DOHH2 (cell line): ENCODE measurements at regions not wholly inside any gene's neighbourhood (a gene's known extent, or its start where the extent isn't known, plus 50 kb on each side); places are given as distances from the start of the nearest gene placed in this dataset.

Experiments
- H3F3A ChIP-seq: fragments of 200-600 bp; sonication (generic), shearing (Covaris generic); 2 replicates; pipeline ENCODE4 v1.6.0; 2016; ENCODE audit warnings: antibody characterized with exemption, mild to moderate bottlenecking; ENCODE audit not compliant: control insufficient read depth, insufficient read depth
- H3K27ac ChIP-seq: fragments of 200-600 bp; sonication (generic); 2 replicates; pipeline ENCODE4 v1.5.1; 2014; ENCODE audit warnings: low read depth, mild to moderate bottlenecking, low read length, moderate library complexity
- H3K27me3 ChIP-seq: fragments of 200-600 bp; sonication (generic); 2 replicates; pipeline ENCODE4 v1.6.1; 2014; ENCODE audit warnings: mild to moderate bottlenecking, low read length, mixed read lengths; ENCODE audit not compliant: control insufficient read depth
- H3K36me3 ChIP-seq: fragments of 200-600 bp; sonication (generic); 2 replicates; pipeline ENCODE4 v1.6.1; 2014; ENCODE audit warnings: mild to moderate bottlenecking, low read length, moderate library complexity, mixed read lengths; ENCODE audit not compliant: control insufficient read depth
- H3K4me1 ChIP-seq: fragments of 200-600 bp; sonication (generic); 2 replicates; pipeline ENCODE4 v1.6.1; 2014; ENCODE audit warnings: mild to moderate bottlenecking, low read length, mixed read lengths; ENCODE audit not compliant: control insufficient read depth
- H3K4me2 ChIP-seq: fragments of 200-600 bp; sonication (generic); 2 replicates; pipeline ENCODE4 v1.6.0; 2014; ENCODE audit warnings: mild to moderate bottlenecking, low read length, moderate library complexity
- H3K4me3 ChIP-seq: fragments of 200-600 bp; sonication (generic); 2 replicates; pipeline ENCODE4 v1.5.1; 2014; ENCODE audit warnings: mild to moderate bottlenecking, low read length, mixed read lengths
- H3K79me2 ChIP-seq: fragments of 200-600 bp; sonication (generic); 2 replicates; pipeline ENCODE4 v1.6.1; 2014; ENCODE audit warnings: mild to moderate bottlenecking, low read length, mixed read lengths; ENCODE audit not compliant: control insufficient read depth
- H3K9me2 ChIP-seq: fragments of 200-600 bp; sonication (generic); replicated peaks from 2 replicates; pipeline ENCODE4 v1.6.1; 2014; ENCODE audit warnings: mild to moderate bottlenecking, low read length, mixed read lengths; ENCODE audit not compliant: control insufficient read depth
- H3K9me3 ChIP-seq: fragments of 200-600 bp; sonication (generic); 2 replicates; pipeline ENCODE4 v1.6.1; 2014; ENCODE audit warnings: antibody characterized with exemption, low read length, mixed read lengths; ENCODE audit not compliant: control insufficient read depth, insufficient read depth
- H4K20me1 ChIP-seq: fragments of 200-600 bp; sonication (generic); 2 replicates; pipeline ENCODE4 v1.6.0; 2014; ENCODE audit warnings: low read depth, mild to moderate bottlenecking, antibody characterized with exemption, low read length, moderate library complexity; ENCODE audit not compliant: control insufficient read depth, insufficient read depth
- EZH2phosphoT487 ChIP-seq: fragments of 200-600 bp; sonication (generic); IDR thresholded peaks from 2 replicates; pipeline ENCODE4 v1.6.1; 2017; ENCODE audit warnings: borderline replicate concordance, mild to moderate bottlenecking, antibody characterized with exemption, low read length, moderate library complexity, mixed read lengths
- TF ChIP-seq, protein P1 (sequence below): fragments of 200-600 bp; sonication (generic); IDR thresholded peaks from one replicate; pipeline ENCODE4 v1.5.1; 2014; ENCODE audit warnings: antibody characterized with exemption, mild to moderate bottlenecking, low read depth, low read length; ENCODE audit not compliant: poor library complexity, severe bottlenecking

DNA sequence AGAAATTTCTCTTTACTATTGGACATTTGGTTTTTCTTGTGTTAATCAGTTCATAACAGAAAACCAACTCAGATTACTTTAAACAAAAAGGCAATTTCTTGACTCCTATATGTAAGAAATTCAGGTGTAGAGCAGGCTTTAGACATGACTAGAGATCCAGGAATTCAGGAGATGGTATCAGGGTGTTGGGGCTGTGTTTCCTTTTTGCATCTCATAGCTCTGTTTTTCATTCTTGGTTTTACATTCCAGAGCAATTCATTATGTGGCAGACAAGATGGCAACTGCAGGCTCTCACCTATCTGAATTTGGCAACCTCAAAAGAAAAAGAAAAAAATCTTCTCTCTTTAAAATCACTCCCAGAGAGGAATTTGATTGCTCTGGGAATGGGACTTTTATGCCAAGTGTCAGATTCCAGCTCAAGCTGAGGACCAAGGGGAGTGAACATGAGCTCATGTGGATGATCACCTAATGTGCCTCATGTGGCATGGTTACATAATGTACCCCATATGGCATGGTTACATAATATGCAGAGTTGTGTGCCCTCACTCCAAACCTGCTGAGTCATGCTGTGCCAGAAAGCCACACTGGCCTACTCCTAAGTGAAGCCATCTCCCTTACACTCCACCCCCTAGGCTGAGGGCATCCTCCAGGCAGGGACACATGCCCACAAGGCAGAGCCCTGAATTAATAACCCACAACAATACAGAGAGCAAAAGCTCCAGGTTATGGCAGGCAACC, 282.7 kb downstream of the MBD2 start:
- TF ChIP-seq, protein P1, sequence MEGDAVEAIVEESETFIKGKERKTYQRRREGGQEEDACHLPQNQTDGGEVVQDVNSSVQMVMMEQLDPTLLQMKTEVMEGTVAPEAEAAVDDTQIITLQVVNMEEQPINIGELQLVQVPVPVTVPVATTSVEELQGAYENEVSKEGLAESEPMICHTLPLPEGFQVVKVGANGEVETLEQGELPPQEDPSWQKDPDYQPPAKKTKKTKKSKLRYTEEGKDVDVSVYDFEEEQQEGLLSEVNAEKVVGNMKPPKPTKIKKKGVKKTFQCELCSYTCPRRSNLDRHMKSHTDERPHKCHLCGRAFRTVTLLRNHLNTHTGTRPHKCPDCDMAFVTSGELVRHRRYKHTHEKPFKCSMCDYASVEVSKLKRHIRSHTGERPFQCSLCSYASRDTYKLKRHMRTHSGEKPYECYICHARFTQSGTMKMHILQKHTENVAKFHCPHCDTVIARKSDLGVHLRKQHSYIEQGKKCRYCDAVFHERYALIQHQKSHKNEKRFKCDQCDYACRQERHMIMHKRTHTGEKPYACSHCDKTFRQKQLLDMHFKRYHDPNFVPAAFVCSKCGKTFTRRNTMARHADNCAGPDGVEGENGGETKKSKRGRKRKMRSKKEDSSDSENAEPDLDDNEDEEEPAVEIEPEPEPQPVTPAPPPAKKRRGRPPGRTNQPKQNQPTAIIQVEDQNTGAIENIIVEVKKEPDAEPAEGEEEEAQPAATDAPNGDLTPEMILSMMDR: no peak
- TF ChIP-seq EZH2phosphoT487: no peak

DNA sequence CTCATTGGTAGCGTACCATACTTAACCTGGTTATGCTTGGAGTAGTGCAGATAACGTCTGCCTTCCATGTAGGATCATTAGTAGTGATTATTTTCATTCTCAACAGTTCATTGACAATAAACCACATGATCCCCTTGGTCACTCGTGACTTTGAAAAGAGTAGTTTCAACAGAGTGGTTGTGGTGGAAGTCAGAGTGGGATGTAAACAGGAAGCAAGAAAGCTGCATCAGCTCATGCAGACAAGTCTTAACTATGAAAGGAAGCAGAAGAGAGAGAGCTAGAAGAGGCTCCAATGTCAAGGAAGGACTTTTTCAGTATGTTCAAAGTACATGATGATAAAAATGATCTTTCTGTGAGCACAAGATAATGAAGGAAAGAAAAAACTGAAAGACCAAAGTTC, 287.4 kb downstream of the MBD2 start:
- Histone ChIP-seq H3K27ac (no peak overlapping the region), H3F3A (no peaks in the 10 kb centered on the region), H3K27me3 (no peaks in the 10 kb centered on the region), H3K9me2 (no peaks in the 10 kb centered on the region; the same call in 1 of the 2 replicates), H3K9me3 (no peaks in the 10 kb centered on the region), H3K4me1 (no peaks in the 10 kb centered on the region), H3K36me3 (no peaks in the 10 kb centered on the region), H4K20me1 (no peaks in the 10 kb centered on the region), H3K4me3 (no peak overlapping the region), H3K79me2 (no peaks in the 10 kb centered on the region), H3K4me2 (no peak overlapping the region)
- no peak for TF ChIP-seq EZH2phosphoT487
- TF ChIP-seq, protein P1: no peak

More for the DNA sequence above, 282.7 kb downstream of the MBD2 start:
- no peaks in the 10 kb centered on the region for H3F3A ChIP-seq
- H3K4me1 ChIP-seq: no peaks in the 10 kb centered on the region
- H3K4me3 ChIP-seq: no peak overlapping the region
- H3K79me2 ChIP-seq: no peaks in the 10 kb centered on the region
- H3K9me3 ChIP-seq: peaks cover 13% of the 10 kb centered on the region; the same call in 1 of the 2 replicates
- no peaks in the 10 kb centered on the region for H3K9me2 ChIP-seq
- H3K27ac ChIP-seq: no peak overlapping the region
- no peaks in the 10 kb centered on the region for H3K27me3 ChIP-seq
- no peaks in the 10 kb centered on the region for H4K20me1 ChIP-seq
- no peaks in the 10 kb centered on the region for H3K36me3 ChIP-seq
- no peak overlapping the region for H3K4me2 ChIP-seq

DNA sequence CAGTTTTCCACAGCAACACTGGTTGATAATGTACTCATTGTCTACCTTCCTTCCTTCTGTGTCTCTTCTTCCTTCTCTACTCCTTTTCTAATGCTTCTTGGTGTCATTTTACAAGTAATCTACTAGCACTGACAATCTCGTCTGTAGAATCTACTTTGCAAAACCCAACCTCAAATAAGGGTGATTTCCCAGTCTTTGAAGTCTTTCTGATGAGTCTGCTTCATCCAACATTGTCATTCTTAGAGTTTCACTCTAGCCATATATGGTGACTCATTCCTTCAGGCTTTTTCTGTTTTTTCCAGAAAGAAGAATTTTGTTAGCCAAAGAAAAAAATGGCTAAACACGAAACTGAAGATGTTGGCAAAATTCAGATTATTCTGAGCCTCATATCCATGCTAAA, 288.7 kb downstream of the MBD2 start:
- Histone ChIP-seq H3K4me1 (no peaks in the 10 kb centered on the region), H3K9me3 (no peaks in the 10 kb centered on the region), H3F3A (no peaks in the 10 kb centered on the region), H3K9me2 (no peaks in the 10 kb centered on the region; the same call in 1 of the 2 replicates), H4K20me1 (no peaks in the 10 kb centered on the region), H3K27me3 (no peaks in the 10 kb centered on the region), H3K4me3 (no peak overlapping the region), H3K4me2 (no peak overlapping the region), H3K79me2 (no peaks in the 10 kb centered on the region), H3K36me3 (no peaks in the 10 kb centered on the region), H3K27ac (no peak overlapping the region)
- TF ChIP-seq, protein P1: no peak
- TF ChIP-seq EZH2phosphoT487: no peak
